Body of pancreas (tissue), 4 donors: ENCODE measurements at regions not wholly inside any gene's neighbourhood (a gene's known extent, or its start where the extent isn't known, plus 50 kb on each side); places are given as distances from the start of the nearest gene placed in this dataset.

Experiments used
- POLR2A ChIP-seq, 3 donors: fragments of 450-650 bp; IDR thresholded peaks; one replicate each; pipeline ENCODE4 v1.6.1; 2016; ENCODE audit warnings: antibody characterized with exemption in 3 of 3, mild to moderate bottlenecking in 2 of 3
- TF ChIP-seq, protein P1 (sequence below), 7 experiments: fragments of 450-650 bp in 4 of 7; fragments of 200-600 bp in 3 of 7; sonication (generic) in 3 of 7; IDR thresholded peaks; one replicate each; pipeline ENCODE4 v1.5.1; 2016 to 2019; ENCODE audit warnings: antibody characterized with exemption in 7 of 7

DNA sequence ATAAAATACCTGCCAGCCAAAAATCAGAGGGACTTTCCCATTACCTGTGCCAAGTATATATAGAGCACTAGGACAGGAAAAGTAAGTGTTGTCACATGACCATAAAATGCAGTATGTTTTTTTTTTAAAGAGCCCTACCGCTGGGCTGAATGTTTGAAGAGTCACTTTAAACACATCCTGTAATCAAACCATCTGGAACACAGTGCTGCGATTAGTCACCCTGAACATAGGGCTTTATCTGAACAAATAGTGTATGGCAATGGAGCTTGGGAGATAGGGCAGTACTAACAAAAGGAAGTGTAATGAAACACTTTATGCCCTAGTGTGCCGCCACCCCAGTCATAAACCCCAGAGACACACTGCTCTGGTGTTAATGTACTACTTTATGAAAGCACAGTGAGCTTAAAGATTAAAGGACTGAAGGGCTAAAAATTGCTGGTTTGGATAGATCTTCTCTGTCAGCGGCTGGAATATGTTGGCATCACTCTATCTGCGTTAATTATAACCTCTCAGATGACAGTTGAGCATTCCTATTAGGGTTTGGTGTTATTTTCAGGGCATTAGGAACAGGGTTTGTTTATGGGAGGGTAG is 90.4 kb downstream of the ZNF608 start:
- TF ChIP-seq, protein P1, sequence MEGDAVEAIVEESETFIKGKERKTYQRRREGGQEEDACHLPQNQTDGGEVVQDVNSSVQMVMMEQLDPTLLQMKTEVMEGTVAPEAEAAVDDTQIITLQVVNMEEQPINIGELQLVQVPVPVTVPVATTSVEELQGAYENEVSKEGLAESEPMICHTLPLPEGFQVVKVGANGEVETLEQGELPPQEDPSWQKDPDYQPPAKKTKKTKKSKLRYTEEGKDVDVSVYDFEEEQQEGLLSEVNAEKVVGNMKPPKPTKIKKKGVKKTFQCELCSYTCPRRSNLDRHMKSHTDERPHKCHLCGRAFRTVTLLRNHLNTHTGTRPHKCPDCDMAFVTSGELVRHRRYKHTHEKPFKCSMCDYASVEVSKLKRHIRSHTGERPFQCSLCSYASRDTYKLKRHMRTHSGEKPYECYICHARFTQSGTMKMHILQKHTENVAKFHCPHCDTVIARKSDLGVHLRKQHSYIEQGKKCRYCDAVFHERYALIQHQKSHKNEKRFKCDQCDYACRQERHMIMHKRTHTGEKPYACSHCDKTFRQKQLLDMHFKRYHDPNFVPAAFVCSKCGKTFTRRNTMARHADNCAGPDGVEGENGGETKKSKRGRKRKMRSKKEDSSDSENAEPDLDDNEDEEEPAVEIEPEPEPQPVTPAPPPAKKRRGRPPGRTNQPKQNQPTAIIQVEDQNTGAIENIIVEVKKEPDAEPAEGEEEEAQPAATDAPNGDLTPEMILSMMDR (IDR thresholded peaks at IDR 0.05), result no peak
- TF ChIP-seq POLR2A (IDR thresholded peaks at IDR 0.05), result peak in 2 of 3 donors; percentile 42 to 43
